Fibroblast of skin of right biceps (primary cell): ENCODE measurements at regions not wholly inside any gene's neighbourhood (a gene's known extent, or its start where the extent isn't known, plus 50 kb on each side); places are given as distances from the start of the nearest gene placed in this dataset.

Source experiments
- DNase-seq: peaks from one replicate; pipeline ENCODE4 v3.0.0-alpha.2; 2013

GRCh38 chr20:22465622-22466446 lies 118.5 kb downstream of the FOXA2 start:
- DNase-seq, result no peak

DNA sequence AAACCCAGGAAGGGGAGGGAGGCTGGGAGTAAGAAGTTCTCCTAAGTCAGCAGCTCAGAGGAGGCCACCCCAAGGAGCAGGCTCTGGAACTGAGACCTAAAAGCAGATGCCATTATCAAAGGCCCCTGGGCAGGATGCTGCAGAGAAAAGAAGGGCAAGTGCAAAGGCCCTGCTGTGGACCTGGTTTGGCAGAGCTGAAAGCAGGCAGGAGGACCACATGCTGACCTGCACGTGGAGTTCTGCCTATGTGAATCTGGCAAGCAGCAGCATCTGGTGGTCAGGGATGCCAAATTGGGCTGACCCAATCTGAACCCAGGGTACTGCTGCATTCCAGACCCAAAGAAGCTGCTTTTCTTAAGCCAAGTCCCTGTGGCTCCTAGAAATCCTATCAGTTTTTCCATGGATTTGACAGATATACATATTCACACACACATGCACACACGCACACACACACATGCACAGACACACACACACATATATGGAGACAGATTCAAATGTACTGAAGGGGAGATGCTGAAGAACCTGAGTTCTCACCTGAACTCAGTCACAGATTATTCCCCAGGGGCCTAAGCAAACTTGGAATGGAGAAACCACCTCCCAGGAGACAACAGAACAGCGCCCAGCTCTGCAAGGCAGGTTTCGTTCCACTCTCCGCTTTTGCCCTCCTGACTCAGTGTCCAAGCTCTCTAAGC lies 119.9 kb downstream of the FOXA2 start:
- DNase-seq, result no peak

DNA sequence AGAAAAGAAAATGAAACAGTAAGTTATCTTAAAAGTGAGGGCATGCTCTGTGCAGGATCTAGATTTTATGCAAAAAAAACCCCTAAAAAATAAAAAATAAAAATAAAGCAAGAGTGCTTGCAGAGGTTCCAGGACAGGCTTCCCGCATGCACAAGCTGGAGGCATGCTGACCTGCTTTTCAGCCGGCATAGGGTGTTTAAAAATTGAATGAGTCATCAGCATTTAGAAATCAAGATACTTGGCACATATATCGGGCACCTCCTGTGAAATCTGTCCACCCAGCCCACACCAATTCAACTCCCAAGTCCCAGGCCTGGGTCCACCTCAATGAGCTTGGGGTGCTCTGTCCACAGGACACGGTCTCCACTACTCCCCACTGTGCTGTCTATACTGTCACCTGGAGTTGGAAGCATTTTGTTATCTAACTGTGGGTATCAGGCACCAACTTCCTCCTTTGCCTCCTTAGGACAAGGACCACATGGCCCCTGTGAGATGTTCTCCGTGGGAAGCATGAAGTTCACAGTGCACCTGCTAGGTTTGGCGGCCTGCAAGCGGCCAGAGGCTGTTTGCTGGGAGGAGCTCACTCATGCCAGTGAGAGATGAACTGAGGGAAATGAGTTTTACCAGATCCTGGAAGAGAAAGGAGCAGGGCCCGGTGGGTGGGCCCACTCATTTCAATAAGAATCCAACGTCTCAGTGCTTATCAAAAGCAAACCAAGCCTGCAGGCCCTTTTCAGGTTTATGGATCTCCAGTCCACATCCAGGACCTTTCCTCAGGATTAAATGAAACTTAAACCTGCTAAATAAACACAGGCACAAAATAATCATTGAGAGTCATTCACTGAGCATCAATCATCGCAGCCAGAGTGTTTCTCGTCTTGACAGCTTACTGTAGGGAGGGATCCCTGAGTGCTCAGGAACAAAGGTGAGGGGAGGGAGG lies 121.1 kb downstream of the FOXA2 start:
- DNase-seq, result no peak

GRCh38 chr20:22460803-22461202 lies 123.6 kb downstream of the FOXA2 start:
- DNase-seq, result no peak

DNA sequence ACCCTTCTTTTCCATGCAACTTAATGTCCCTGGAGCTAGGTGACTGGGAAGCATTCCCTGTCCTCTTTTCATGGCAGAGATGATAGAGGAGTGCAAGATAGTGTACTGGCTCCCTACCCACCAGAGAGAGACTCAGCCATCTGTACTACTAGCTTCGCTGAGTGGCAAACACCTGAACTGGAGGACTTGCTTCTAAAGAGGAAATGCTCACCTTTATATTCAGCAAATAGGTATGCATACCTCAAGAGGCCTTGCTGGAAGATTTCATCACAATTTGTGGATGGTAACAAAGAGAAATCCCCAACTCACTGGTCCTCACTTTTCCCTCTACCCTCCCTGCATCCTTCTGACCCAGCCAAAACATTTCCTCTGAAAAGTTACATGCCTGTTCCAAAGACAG lies 124.1 kb downstream of the FOXA2 start:
- DNase-seq, result no peak

DNA sequence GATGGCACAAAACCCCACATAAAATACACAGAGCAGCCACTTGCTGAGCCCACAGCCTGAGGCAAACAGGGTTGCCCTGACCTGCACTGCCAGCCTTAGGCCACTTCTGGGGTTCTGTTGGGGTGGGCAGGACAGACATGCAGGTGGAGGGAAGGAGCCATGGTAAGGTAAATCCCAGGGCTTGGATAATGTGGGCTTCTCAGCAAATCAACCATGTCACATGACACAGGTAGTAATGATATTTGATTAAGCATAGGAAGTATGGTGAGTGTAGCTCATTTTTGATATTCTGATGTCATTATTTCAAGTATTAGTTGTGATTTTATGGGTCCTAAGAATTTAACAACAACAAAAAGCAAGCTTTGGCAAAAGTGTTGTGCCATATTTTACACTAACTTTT lies 124.6 kb downstream of the FOXA2 start:
- no peak for DNase-seq

DNA sequence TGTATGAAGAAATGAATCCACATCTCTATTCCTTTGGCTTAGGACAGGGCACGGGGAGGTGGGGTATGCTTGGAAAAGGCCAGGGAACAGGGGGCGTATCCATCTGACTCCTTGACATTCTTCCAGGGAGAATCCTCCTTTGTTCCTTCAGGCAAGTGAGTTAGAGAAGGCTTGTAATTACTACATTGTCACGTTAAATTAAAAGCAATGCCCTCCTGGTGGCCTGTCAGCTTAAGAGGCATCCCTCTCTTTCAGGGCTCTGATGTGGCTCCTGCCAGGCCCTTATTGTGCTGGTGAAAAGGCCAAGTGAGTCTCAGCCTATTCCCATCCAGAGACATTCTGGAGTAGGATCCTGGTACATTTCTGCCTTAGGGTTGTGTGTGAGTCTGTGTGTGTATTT lies 128.3 kb downstream of the FOXA2 start:
- no peak for DNase-seq

DNA sequence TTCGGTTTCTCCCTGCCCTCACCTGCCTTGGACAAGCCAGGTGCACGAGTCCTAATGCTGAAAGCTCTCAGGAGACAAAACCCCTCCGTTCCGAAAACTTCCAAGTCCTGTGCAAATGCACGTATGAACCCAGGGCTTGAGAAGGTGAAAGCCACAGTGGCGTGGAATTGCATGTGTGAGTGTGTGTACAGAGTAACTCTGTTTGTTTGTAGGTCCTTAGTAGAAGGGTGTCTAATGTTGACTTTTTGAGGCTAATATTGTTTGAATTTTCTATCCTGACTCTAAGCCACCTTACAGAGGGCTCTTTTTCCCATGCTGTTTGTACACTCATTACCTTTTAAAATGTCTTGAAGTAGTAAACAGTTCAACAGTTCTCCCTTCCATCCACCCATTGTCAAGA lies 129.1 kb downstream of the FOXA2 start:
- no peak for DNase-seq

DNA sequence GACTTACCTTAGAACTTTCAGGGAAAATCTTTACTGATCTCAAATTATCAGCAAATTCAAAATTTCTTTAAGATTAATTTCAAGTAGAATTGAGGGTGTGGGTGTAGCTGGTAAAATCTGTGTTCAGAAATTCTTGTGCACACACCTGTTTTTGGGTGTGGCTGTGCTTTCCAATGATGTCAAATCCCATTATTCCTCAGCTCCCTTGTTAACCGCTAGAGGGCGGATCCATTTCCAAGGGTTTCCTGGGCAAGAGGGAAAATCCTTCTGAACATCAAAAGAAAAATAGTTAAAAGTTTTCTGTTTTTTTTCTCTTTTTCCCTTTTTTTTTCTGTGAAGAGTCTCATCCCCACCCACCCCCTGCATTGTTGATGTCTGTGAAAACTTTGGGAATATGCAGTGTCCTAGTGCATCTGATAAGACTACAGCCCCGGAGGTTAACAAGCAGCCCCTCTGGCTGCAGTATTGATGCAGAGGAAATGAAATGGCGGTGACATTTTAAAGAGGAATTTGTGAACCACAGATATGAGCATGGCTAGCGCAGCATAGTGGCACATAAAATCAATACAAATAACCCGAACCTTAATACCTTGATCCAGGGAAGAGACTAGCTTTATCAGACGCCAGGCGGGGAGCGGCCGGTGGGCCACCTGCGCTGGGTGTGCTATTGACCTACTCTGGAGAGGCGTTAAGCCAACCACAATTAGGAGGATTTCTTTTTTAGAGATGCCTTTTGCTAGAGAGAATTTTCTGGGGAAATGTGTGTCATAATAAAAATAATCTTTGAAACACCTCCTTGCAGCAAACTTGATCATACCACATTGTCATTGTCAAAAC lies 130.9 kb downstream of the FOXA2 start:
- peak; percentile 5 for DNase-seq

- DNase-seq, result no peak
Observed at GRCh38 chr20:22452442-22453011, 131.8 kb downstream of the FOXA2 start.

- DNase-seq, result no peak
Observed at GRCh38 chr20:22450537-22450936, 133.8 kb downstream of the FOXA2 start.

DNA sequence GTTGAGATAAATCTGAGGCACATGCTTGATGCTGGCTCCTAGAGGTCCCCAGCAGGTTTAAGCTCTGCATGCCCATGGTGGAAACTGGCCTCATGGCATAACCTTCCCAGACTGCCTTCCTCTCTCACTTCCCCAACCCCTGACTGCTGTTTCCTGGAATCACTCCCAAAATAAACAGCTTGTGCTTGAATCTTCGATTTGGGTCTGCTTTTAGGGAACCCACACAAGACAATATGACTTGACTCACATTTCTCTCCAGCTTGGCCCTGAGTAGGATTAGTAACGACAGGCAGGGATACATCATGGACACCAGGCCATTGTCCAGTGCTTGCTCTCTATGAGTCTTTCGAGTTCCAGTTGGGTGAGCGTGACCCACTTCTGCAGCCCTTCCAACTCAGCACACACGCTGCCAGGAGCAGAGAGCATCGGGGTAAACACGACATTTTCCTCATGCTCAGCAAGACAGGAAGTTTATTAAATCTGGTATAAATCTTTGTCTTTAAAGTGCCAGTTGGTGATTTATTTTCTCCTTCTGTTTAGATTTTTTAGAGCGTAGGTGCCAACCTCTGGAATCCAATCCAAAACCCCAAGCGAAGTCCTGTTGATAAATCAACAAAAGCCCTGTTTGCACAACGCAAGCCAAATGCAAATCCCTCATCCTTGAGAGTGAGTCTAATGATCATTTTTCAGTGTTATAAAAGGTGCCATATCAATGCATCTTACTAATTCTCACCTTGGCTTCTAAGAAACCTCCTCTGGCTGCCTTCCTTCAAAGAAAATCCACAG lies 135.0 kb downstream of the FOXA2 start:
- DNase-seq, result no peak

- no peak for DNase-seq
Observed at GRCh38 chr20:22447447-22447778, 137.0 kb downstream of the FOXA2 start.

GRCh38 chr20:22446613-22447446 lies 137.5 kb downstream of the FOXA2 start:
- DNase-seq, result peak; percentile 25

DNA sequence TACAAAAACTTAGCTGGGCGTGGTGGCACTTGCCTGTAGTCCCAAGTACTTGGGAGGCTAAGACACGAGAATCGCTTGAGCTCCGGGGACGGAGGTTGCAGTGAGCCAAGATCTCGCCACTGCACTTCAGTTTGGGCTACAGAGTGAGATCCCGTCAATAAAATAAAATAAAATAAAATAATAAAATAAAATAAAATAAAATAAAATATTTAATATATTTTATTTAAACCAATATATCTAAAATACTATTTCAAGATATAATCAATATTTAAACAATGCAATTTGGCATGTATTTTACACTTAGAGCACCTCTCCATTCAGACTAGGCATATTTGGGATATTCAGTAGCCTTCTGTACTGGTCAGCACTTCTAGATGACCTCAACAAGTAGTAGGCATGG lies 142.1 kb downstream of the FOXA2 start:
- no peak for DNase-seq

DNA sequence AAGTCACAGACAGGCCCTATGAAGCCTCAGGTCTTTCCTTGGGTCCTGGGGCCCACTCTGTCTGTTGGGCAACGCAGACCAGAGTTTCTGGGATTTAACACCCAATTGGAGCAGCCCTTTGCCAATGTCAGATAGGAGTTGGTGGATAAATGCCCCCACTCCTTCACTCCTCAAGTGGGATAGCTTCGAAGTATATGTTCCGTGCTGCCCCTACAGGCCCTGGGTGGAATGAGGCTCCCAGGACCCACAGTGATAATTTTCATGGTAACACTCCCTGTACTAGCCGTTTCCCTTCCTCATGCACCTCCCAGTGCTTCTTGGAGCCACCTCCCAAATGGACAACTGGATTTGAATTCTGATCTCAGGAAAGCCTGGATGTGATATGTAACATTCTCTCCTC lies 145.4 kb downstream of the FOXA2 start:
- DNase-seq, result no peak

DNA sequence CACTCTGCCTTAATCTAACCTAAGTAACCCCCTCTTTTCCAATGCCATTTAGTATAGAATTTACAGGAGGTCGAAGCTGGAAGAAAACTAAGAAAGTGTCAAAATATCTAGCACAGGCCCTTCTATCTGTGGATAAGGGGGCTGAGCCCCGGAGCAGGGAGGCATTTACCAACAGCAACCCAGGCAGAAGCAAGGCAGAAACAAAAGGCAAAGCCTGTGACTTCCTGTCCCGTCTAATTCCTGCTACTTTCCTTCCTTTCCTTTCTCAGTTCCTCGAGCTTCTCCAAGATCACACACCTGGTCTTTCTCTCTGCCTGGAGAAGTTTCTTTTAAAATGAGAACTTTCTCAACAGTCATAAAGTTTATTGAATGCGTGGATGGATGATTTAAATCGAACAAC lies 146.0 kb downstream of the FOXA2 start:
- no peak for DNase-seq

DNA sequence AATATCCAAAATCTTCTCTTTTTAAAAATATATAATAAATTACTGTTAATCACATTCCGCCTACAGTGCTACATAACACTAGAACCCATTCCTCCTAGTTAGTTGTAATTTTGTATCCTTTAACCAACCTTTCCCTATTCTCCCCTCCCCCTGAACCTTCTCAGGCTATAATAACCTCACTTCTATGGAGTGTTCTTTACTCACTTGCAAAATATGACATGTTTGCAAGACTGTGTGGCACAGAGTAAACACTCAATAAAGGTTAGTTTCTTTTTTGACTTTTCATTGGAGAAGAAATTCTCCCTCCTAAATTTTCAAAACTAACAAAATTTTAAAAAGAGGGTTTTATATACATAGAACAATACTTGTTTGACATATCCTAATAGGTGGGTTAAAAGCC lies 147.0 kb downstream of the FOXA2 start:
- DNase-seq, result no peak

- no peak for DNase-seq
Observed at GRCh38 chr20:22431419-22431818, 153.0 kb downstream of the FOXA2 start.

- no peak for DNase-seq
Observed at GRCh38 chr20:22430746-22431168, 153.6 kb downstream of the FOXA2 start.
